ENCODE measurements at regions not wholly inside any gene's neighbourhood (a gene's known extent, or its start where the extent isn't known, plus 50 kb on each side); places are given as distances from the start of the nearest gene placed in this dataset.

DNA sequence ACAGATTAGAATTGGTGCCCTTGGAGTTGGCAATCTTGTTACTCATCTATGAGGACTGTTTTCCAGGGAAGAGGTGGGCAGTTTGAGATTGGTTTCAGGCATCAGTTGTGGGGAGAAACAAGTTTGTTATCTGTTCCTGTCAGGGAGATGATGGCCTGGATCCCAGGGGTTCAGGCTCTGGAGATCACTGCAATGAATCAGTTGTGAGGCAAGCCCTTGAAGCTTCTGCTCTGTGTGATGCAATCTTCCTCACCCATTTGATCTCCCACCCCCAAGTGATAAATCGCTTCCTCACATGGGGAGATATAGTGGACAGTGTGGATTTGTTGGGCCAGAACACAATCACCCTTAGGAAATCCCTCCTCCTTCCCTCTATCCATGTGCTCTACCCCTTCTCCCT is 276.6 kb upstream of the LRTM1 start:
- no peak for TF ChIP-seq POLR2A (IDR thresholded peaks at IDR 0.05)
- TF ChIP-seq, protein P1, sequence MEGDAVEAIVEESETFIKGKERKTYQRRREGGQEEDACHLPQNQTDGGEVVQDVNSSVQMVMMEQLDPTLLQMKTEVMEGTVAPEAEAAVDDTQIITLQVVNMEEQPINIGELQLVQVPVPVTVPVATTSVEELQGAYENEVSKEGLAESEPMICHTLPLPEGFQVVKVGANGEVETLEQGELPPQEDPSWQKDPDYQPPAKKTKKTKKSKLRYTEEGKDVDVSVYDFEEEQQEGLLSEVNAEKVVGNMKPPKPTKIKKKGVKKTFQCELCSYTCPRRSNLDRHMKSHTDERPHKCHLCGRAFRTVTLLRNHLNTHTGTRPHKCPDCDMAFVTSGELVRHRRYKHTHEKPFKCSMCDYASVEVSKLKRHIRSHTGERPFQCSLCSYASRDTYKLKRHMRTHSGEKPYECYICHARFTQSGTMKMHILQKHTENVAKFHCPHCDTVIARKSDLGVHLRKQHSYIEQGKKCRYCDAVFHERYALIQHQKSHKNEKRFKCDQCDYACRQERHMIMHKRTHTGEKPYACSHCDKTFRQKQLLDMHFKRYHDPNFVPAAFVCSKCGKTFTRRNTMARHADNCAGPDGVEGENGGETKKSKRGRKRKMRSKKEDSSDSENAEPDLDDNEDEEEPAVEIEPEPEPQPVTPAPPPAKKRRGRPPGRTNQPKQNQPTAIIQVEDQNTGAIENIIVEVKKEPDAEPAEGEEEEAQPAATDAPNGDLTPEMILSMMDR (IDR thresholded peaks at IDR 0.05) = no peak
